NB4 (cell line): ENCODE measurements at regions not wholly inside any gene's neighbourhood (a gene's known extent, or its start where the extent isn't known, plus 50 kb on each side); places are given as distances from the start of the nearest gene placed in this dataset.

Source experiments
- CTCF ChIP-seq: IDR thresholded peaks from one replicate; pipeline ENCODE4 v1.5.1; 2012; ENCODE audit warnings: low read depth, low read length
- MAX ChIP-seq: IDR thresholded peaks from 2 replicates; pipeline ENCODE4 v1.6.1; 2011; ENCODE audit warnings: low read depth, low read length
- POLR2A ChIP-seq: IDR thresholded peaks from 2 replicates; pipeline ENCODE4 v1.6.1; 2011; ENCODE audit warnings: mild to moderate bottlenecking; ENCODE audit not compliant: insufficient read length; ENCODE audit errors: extremely low read depth

- TF ChIP-seq CTCF (no peak), POLR2A (no peak), MAX (no peak)
These were observed 424.1 kb upstream of the KIRREL3 start for GRCh38 chr11:127424661-127425060.
